WTC11 (cell line): ENCODE measurements at regions not wholly inside any gene's neighbourhood (a gene's known extent, or its start where the extent isn't known, plus 50 kb on each side); places are given as distances from the start of the nearest gene placed in this dataset.

Experiments
- ATAC-seq: fragments of 200-7000 bp; cut with Tn5 transposase; 2 replicates; pipeline ENCODE4 v1.10.0; 2021; ENCODE audit warnings: mild to moderate bottlenecking, moderate library complexity
- CTCF ChIA-PET: fragments of 300-600 bp; sonication (Branson Sonifier 250); formaldehyde crosslinking; loops from one replicate; lab custom pipeline; 2021; ENCODE audit warnings: antibody characterized with exemption; lab: Charles Lee
- POLR2A ChIA-PET: fragments of 350-600 bp; sonication (Branson Sonifier 250); formaldehyde crosslinking; loops from one replicate; lab custom pipeline; 2021; ENCODE audit warnings: antibody characterized with exemption; lab: Charles Lee
- DNase-seq: peaks from one replicate; pipeline ENCODE4 v3.0.0; 2021; ENCODE audit warnings: low spot score
- H3K27ac Mint-ChIP-seq: 2 replicates; pipeline ENCODE4 v1.8.0; 2021; ENCODE audit warnings: mixed read lengths
- H3K27me3 Mint-ChIP-seq: 2 replicates; pipeline ENCODE4 v1.8.0; 2021; ENCODE audit warnings: low read depth, mild to moderate bottlenecking, moderate library complexity, mixed read lengths
- H3K36me3 Mint-ChIP-seq: 2 replicates; pipeline ENCODE4 v1.8.0; 2021; ENCODE audit warnings: mixed read lengths
- H3K4me1 Mint-ChIP-seq: 2 replicates; pipeline ENCODE4 v1.8.0; 2022; ENCODE audit warnings: mixed read lengths
- H3K4me3 Mint-ChIP-seq: 2 replicates; pipeline ENCODE4 v1.8.0; 2021; ENCODE audit warnings: mild to moderate bottlenecking, moderate library complexity, mixed read lengths
- H3K9me3 Mint-ChIP-seq: 2 replicates; pipeline ENCODE4 v1.8.0; 2021; ENCODE audit warnings: mixed read lengths
- ATF6 ChIP-seq: sonication (generic); formaldehyde crosslinking; IDR thresholded peaks from 2 replicates; pipeline ENCODE4 v1.8.1; 2023; ENCODE audit warnings: mild to moderate bottlenecking, missing genetic modification reagents
- CBFB ChIP-seq: sonication (generic); formaldehyde crosslinking; IDR thresholded peaks from 2 replicates; pipeline ENCODE4 v1.8.1; 2022; ENCODE audit warnings: mild to moderate bottlenecking, low read depth, missing genetic modification reagents
- CREM ChIP-seq: sonication (generic); formaldehyde crosslinking; IDR thresholded peaks from 2 replicates; pipeline ENCODE4 v1.8.1; 2022; ENCODE audit warnings: mild to moderate bottlenecking, missing genetic modification reagents, moderate library complexity
- E2F1 ChIP-seq: sonication (generic); formaldehyde crosslinking; IDR thresholded peaks from 2 replicates; pipeline ENCODE4 v1.8.0; 2022; ENCODE audit warnings: mild to moderate bottlenecking, missing genetic modification reagents
- ETV6 ChIP-seq: sonication (generic); formaldehyde crosslinking; IDR thresholded peaks from 2 replicates; pipeline ENCODE4 v1.8.1; 2022; ENCODE audit warnings: mild to moderate bottlenecking, missing genetic modification reagents
- HMGA2 ChIP-seq: fragments of 250-450 bp; sonication (Bioruptor Pico); IDR thresholded peaks from 2 replicates; pipeline ENCODE4 v1.4.0; 2021; ENCODE audit warnings: mild to moderate bottlenecking, moderate library complexity
- JAZF1 ChIP-seq: fragments of 250-450 bp; sonication (Bioruptor Pico); IDR thresholded peaks from 2 replicates; pipeline ENCODE4 v1.9.0; 2021; ENCODE audit warnings: moderate library complexity, mild to moderate bottlenecking, inconsistent platforms
- KAT7 ChIP-seq: sonication (generic); formaldehyde crosslinking; IDR thresholded peaks from 2 replicates; pipeline ENCODE4 v1.8.1; 2023; ENCODE audit warnings: missing genetic modification reagents, mild to moderate bottlenecking, borderline replicate concordance
- NFYB ChIP-seq: sonication (generic); formaldehyde crosslinking; conservative IDR thresholded peaks from 2 replicates; pipeline ENCODE4 v1.8.0; 2022; ENCODE audit warnings: low read depth, missing genetic modification reagents
- OVOL2 ChIP-seq: fragments of 250-450 bp; sonication (Bioruptor Pico); IDR thresholded peaks from 2 replicates; pipeline ENCODE4 v1.9.0; 2021; ENCODE audit warnings: mild to moderate bottlenecking, borderline replicate concordance
- PRDM15 ChIP-seq: sonication (generic); formaldehyde crosslinking; IDR thresholded peaks from 2 replicates; pipeline ENCODE4 v1.8.0; 2022; ENCODE audit warnings: missing genetic modification reagents
- RORB ChIP-seq: fragments of 250-450 bp; sonication (Bioruptor Pico); IDR thresholded peaks from 2 replicates; pipeline ENCODE4 v1.9.0; 2021; ENCODE audit warnings: mild to moderate bottlenecking
- SMAD3 ChIP-seq: sonication (generic); formaldehyde crosslinking; IDR thresholded peaks from 2 replicates; pipeline ENCODE4 v1.8.0; 2022; ENCODE audit warnings: missing genetic modification reagents, mild to moderate bottlenecking, borderline replicate concordance
- SP1 ChIP-seq: sonication (generic); formaldehyde crosslinking; conservative IDR thresholded peaks from 2 replicates; pipeline ENCODE4 v1.8.1; 2022; ENCODE audit warnings: missing genetic modification reagents
- ZBTB21 ChIP-seq: sonication (generic); formaldehyde crosslinking; IDR thresholded peaks from 2 replicates; pipeline ENCODE4 v1.8.1; 2023; ENCODE audit warnings: mild to moderate bottlenecking, missing genetic modification reagents, borderline replicate concordance
- ZNF138 ChIP-seq: sonication (generic); formaldehyde crosslinking; conservative IDR thresholded peaks from 2 replicates; pipeline ENCODE4 v1.8.1; 2022; ENCODE audit warnings: mild to moderate bottlenecking, moderate library complexity, missing genetic modification reagents
- ZNF423 ChIP-seq: fragments of 250-450 bp; sonication (Bioruptor Pico); IDR thresholded peaks from 2 replicates; pipeline ENCODE4 v2.1.2; 2022; ENCODE audit warnings: mild to moderate bottlenecking, moderate library complexity
- ZNF512 ChIP-seq: sonication (generic); formaldehyde crosslinking; IDR thresholded peaks from 2 replicates; pipeline ENCODE4 v1.8.1; 2022; ENCODE audit warnings: missing genetic modification reagents, borderline replicate concordance
- ZNF532 ChIP-seq: fragments of 250-450 bp; sonication (Bioruptor Pico); IDR thresholded peaks from 2 replicates; pipeline ENCODE4 v1.9.0; 2021; ENCODE audit warnings: mild to moderate bottlenecking, borderline replicate concordance

GRCh38 chr2:216754336-216754735, 59.0 kb upstream of the IGFBP5 start:
- ATAC-seq = no peak
- Mint-ChIP-seq H3K36me3 (no peaks in the 10 kb centered on the region), H3K27me3 (peaks cover 20% of the 10 kb centered on the region), H3K9me3 (no peaks in the 10 kb centered on the region), H3K4me3 (no peak overlapping the region), H3K27ac (no peak overlapping the region), H3K4me1 (peaks cover 6% of the 10 kb centered on the region; the same call in 1 of the 2 replicates)
- DNase-seq = no peak
- ChIA-PET CTCF (interaction anchor here (1.4 kb wide), 1 partner anchor 56 kb away, joined by 4 read pairs; no protein-coding TSS in a partner anchor), POLR2A (no interaction called here)
- TF ChIP-seq JAZF1 (CRISPR knock-in tag) (no peak), PRDM15 (no peak), RORB (no peak), ETV6 (CRISPR knock-in tag) (no peak), ZNF532 (CRISPR knock-in tag) (no peak), OVOL2 (no peak), SMAD3 (CRISPR knock-in tag) (no peak), ZBTB21 (CRISPR knock-in tag) (no peak), KAT7 (no peak), ZNF423 (no peak), ZNF138 (no peak), ATF6 (no peak), NFYB (CRISPR knock-in tag) (no peak), CBFB (CRISPR knock-in tag) (no peak), E2F1 (CRISPR knock-in tag) (no peak), ZNF512 (CRISPR knock-in tag) (no peak), CREM (CRISPR knock-in tag) (no peak), SP1 (CRISPR knock-in tag) (no peak), HMGA2 (no peak)
